Breast epithelium (tissue), 4 donors: ENCODE measurements at regions not wholly inside any gene's neighbourhood (a gene's known extent, or its start where the extent isn't known, plus 50 kb on each side); places are given as distances from the start of the nearest gene placed in this dataset.

Experiments used
- DNase-seq, 2 donors: peaks; one replicate each; pipeline ENCODE4 v3.0.0-alpha.2; 2019; ENCODE audit warnings: low spot score in 2 of 2
- H3K27ac ChIP-seq, 2 donors: fragments of 200-600 bp; sonication (generic) in 1 of 2; one replicate each; pipeline ENCODE4 v1.5.1; 2016 to 2019; ENCODE audit warnings: mild to moderate bottlenecking in 1 of 2
- H3K27me3 ChIP-seq, 2 donors: fragments of 200-600 bp; sonication (generic) in 1 of 2; one replicate each; pipeline versions ENCODE4 v1.5.1 to v1.6.0; 2017 to 2019; ENCODE audit warnings: control low read depth in 1 of 2, mild to moderate bottlenecking in 1 of 2
- H3K36me3 ChIP-seq: fragments of 200-600 bp; one replicate; pipeline ENCODE4 v1.5.1; 2019
- H3K4me1 ChIP-seq, 2 donors: fragments of 200-600 bp; sonication (generic); one replicate each; pipeline ENCODE4 v1.5.1; 2016 to 2019; ENCODE audit warnings: control low read depth in 1 of 2
- H3K4me3 ChIP-seq, 3 donors: fragments of 200-600 bp; sonication (generic); 1 replicate in 2 of 3; 2 replicates in 1 of 3; pipeline ENCODE4 v1.5.1; 2016 to 2019; ENCODE audit warnings: mild to moderate bottlenecking in 3 of 3, moderate library complexity in 2 of 3
- H3K9me3 ChIP-seq, 2 donors: fragments of 200-600 bp; sonication (generic) in 1 of 2; one replicate each; pipeline ENCODE4 v1.5.1; 2016 to 2019; ENCODE audit warnings: control low read depth in 1 of 2
- CTCF ChIP-seq, 3 donors: fragments of 450-650 bp; IDR thresholded peaks; one replicate each; pipeline ENCODE4 v1.5.1; 2016 to 2017; ENCODE audit warnings: antibody characterized with exemption in 3 of 3, mild to moderate bottlenecking in 3 of 3, moderate library complexity in 3 of 3
- POLR2A ChIP-seq: fragments of 450-650 bp; IDR thresholded peaks from one replicate; pipeline ENCODE4 v1.6.1; 2016; ENCODE audit warnings: antibody characterized with exemption, mild to moderate bottlenecking, moderate library complexity
- POLR2AphosphoS5 ChIP-seq, 3 donors: sonication (generic); formaldehyde crosslinking; IDR thresholded peaks; one replicate each; pipeline ENCODE4 v1.6.1; 2017; ENCODE audit warnings: antibody characterized with exemption in 3 of 3
- intact Hi-C: fragments of 100-400 bp; cut with DNase I; formaldehyde crosslinking; loops from one replicate; pipeline ENCODE4 v1.15.1; 2023; ENCODE audit warnings: low total_unique reads

- TF ChIP-seq CTCF (IDR thresholded peaks at IDR 0.05) (no peak), POLR2A (no peak), POLR2AphosphoS5 (IDR thresholded peaks at IDR 0.05) (no peak)
- Histone ChIP-seq H3K36me3 (no peaks in the 10 kb centered on the region), H3K4me1 (no peaks in the 10 kb centered on the region), H3K9me3 (no peaks in the 10 kb centered on the region), H3K27ac (no peak overlapping the region), H3K27me3 (no peaks in the 10 kb centered on the region), H3K4me3 (no peak overlapping the region)
- no peak for DNase-seq
- intact Hi-C loops: no loop called here
Observed at GRCh38 chr5:143515829-143516228, 112.3 kb upstream of the NR3C1 start.

GRCh38 chr5:143514616-143515335, 111.3 kb upstream of the NR3C1 start:
- Histone ChIP-seq H3K27ac (no peak overlapping the region), H3K9me3 (no peaks in the 10 kb centered on the region), H3K4me1 (no peaks in the 10 kb centered on the region), H3K4me3 (no peak overlapping the region), H3K27me3 (no peaks in the 10 kb centered on the region), H3K36me3 (no peaks in the 10 kb centered on the region)
- DNase-seq: no peak
- intact Hi-C loops: no loop called here
- TF ChIP-seq POLR2A (no peak), CTCF (IDR thresholded peaks at IDR 0.05) (no peak), POLR2AphosphoS5 (IDR thresholded peaks at IDR 0.05) (no peak)

GRCh38 chr5:143513720-143514119, 110.2 kb upstream of the NR3C1 start:
- no peak overlapping the region for H3K4me3 ChIP-seq
- no peaks in the 10 kb centered on the region for H3K36me3 ChIP-seq
- H3K9me3 ChIP-seq: no peaks in the 10 kb centered on the region
- no peaks in the 10 kb centered on the region for H3K27me3 ChIP-seq
- intact Hi-C loops: no loop called here
- H3K4me1 ChIP-seq: no peaks in the 10 kb centered on the region
- no peak for DNase-seq
- no peak overlapping the region for H3K27ac ChIP-seq
- no peak for TF ChIP-seq CTCF (IDR thresholded peaks at IDR 0.05)
- no peak for TF ChIP-seq POLR2AphosphoS5 (IDR thresholded peaks at IDR 0.05)
- TF ChIP-seq POLR2A: no peak

- TF ChIP-seq CTCF (IDR thresholded peaks at IDR 0.05): no peak
- peaks cover 0 to 6% of the 10 kb centered on the region in 2 donors for H3K4me1 ChIP-seq
- H3K4me3 ChIP-seq: no peak overlapping the region
- intact Hi-C loops: no loop called here
- no peak for DNase-seq
- no peak overlapping the region for H3K27ac ChIP-seq
- no peaks in the 10 kb centered on the region for H3K9me3 ChIP-seq
- H3K36me3 ChIP-seq: no peaks in the 10 kb centered on the region
- H3K27me3 ChIP-seq: no peaks in the 10 kb centered on the region
Observed at GRCh38 chr5:143511736-143512135, 108.2 kb upstream of the NR3C1 start.

- Histone ChIP-seq H3K4me1 (peaks cover 0 to 6% of the 10 kb centered on the region in 2 donors), H3K4me3 (no peak overlapping the region), H3K9me3 (no peaks in the 10 kb centered on the region), H3K36me3 (no peaks in the 10 kb centered on the region), H3K27me3 (no peaks in the 10 kb centered on the region), H3K27ac (no peak overlapping the region)
- intact Hi-C loops: loop anchor here (1.0 kb wide), 1 partner anchor 27 kb away; no protein-coding TSS in a partner anchor
- DNase-seq: no peak
- TF ChIP-seq CTCF (IDR thresholded peaks at IDR 0.05): no peak
Observed at GRCh38 chr5:143509758-143510221, 106.3 kb upstream of the NR3C1 start.
